Suprapubic skin (tissue), 4 donors: ENCODE measurements at regions not wholly inside any gene's neighbourhood (a gene's known extent, or its start where the extent isn't known, plus 50 kb on each side); places are given as distances from the start of the nearest gene placed in this dataset.
"Not testable (repeated sequence)": the region's sequence is repeated elsewhere in the genome, so short reads cannot be mapped to it uniquely, and the experiment has no call there.

ENCODE experiments used
- DNase-seq, 2 donors: peaks; one replicate each; pipeline ENCODE4 v3.0.0-alpha.2; 2019; ENCODE audit warnings: low spot score in 2 of 2
- H3K27ac ChIP-seq: fragments of 200-600 bp; sonication (generic); one replicate; pipeline ENCODE4 v1.5.1; 2019
- H3K27me3 ChIP-seq: fragments of 200-600 bp; sonication (generic); one replicate; pipeline ENCODE4 v1.5.1; 2019
- H3K36me3 ChIP-seq: fragments of 200-600 bp; sonication (generic); one replicate; pipeline ENCODE4 v1.5.1; 2019
- H3K4me1 ChIP-seq: fragments of 200-600 bp; sonication (generic); one replicate; pipeline ENCODE4 v1.5.1; 2019
- H3K4me3 ChIP-seq: fragments of 200-600 bp; sonication (generic); one replicate; pipeline ENCODE4 v1.5.1; 2019; ENCODE audit warnings: mild to moderate bottlenecking
- H3K9me3 ChIP-seq: fragments of 200-600 bp; sonication (generic); one replicate; pipeline ENCODE4 v1.5.1; 2019
- EP300 ChIP-seq: sonication (generic); formaldehyde crosslinking; IDR thresholded peaks from one replicate; pipeline ENCODE4 v1.6.1; 2017; ENCODE audit warnings: antibody characterized with exemption
- POLR2A ChIP-seq, 2 donors: fragments of 450-650 bp; IDR thresholded peaks; one replicate each; pipeline ENCODE4 v1.6.1; 2017; ENCODE audit warnings: antibody characterized with exemption in 2 of 2, mild to moderate bottlenecking in 2 of 2, moderate library complexity in 2 of 2
- POLR2AphosphoS5 ChIP-seq, 3 donors: sonication (generic); formaldehyde crosslinking; IDR thresholded peaks; one replicate each; pipeline ENCODE4 v1.6.1; 2017; ENCODE audit warnings: antibody characterized with exemption in 3 of 3
- WGBS: methylation state at CpG from one replicate; pipeline ENCODE4 v1.1.5; 2018; 5-methylcytosine and 5-hydroxymethylcytosine counted together
- TF ChIP-seq, protein P1 (sequence below), 2 donors: fragments of 200-600 bp in 1 of 2; fragments of 450-650 bp in 1 of 2; sonication (generic) in 1 of 2; IDR thresholded peaks; one replicate each; pipeline ENCODE4 v1.5.1; 2016 to 2019; ENCODE audit warnings: antibody characterized with exemption in 2 of 2, mild to moderate bottlenecking in 1 of 2, moderate library complexity in 1 of 2

GRCh38 chr2:126981476-126981875 is 82.8 kb downstream of the TEX51 start:
- no peak overlapping the region for H3K27ac ChIP-seq
- H3K27me3 ChIP-seq, result peaks cover 3% of the 10 kb centered on the region
- DNase-seq, result no peak
- no peaks in the 10 kb centered on the region for H3K36me3 ChIP-seq
- no peaks in the 10 kb centered on the region for H3K4me1 ChIP-seq
- 58% methylated on average over 6 of the region's 6 CpGs for WGBS
- no peak for TF ChIP-seq POLR2A (IDR thresholded peaks at IDR 0.05)
- no peak for TF ChIP-seq EP300
- TF ChIP-seq, protein P1, sequence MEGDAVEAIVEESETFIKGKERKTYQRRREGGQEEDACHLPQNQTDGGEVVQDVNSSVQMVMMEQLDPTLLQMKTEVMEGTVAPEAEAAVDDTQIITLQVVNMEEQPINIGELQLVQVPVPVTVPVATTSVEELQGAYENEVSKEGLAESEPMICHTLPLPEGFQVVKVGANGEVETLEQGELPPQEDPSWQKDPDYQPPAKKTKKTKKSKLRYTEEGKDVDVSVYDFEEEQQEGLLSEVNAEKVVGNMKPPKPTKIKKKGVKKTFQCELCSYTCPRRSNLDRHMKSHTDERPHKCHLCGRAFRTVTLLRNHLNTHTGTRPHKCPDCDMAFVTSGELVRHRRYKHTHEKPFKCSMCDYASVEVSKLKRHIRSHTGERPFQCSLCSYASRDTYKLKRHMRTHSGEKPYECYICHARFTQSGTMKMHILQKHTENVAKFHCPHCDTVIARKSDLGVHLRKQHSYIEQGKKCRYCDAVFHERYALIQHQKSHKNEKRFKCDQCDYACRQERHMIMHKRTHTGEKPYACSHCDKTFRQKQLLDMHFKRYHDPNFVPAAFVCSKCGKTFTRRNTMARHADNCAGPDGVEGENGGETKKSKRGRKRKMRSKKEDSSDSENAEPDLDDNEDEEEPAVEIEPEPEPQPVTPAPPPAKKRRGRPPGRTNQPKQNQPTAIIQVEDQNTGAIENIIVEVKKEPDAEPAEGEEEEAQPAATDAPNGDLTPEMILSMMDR (IDR thresholded peaks at IDR 0.05), result no peak
- TF ChIP-seq POLR2AphosphoS5 (IDR thresholded peaks at IDR 0.05), result no peak
- H3K9me3 ChIP-seq, result no peaks in the 10 kb centered on the region
- no peak overlapping the region for H3K4me3 ChIP-seq

DNA sequence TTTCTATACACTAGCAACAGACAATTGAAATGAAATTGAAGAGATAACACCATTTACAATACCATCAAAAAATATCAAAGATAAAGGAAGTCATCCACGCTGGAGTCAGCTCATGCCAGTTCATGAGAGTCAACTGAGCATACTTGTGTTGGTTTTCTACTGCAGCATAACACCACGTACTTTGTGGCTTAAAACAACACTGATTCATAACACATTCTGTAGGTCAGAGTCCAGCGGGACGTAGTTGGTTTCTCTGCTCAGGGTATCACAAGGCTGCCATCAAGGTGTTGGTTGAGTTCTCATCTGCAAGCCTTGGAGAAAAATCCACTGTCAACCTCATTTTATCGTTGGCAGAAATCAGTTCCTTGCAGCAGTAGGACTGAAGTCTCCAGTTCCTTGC is 84.2 kb downstream of the TEX51 start:
- Histone ChIP-seq H3K27me3 (no peaks in the 10 kb centered on the region), H3K4me3 (no peak overlapping the region), H3K9me3 (no peaks in the 10 kb centered on the region), H3K36me3 (no peaks in the 10 kb centered on the region), H3K4me1 (no peaks in the 10 kb centered on the region), H3K27ac (no peak overlapping the region)
- WGBS, result 89% methylated on average over 5 of the region's 5 CpGs
- no peak for TF ChIP-seq POLR2AphosphoS5 (IDR thresholded peaks at IDR 0.05)
- TF ChIP-seq, protein P1 (IDR thresholded peaks at IDR 0.05), result no peak
- no peak for TF ChIP-seq EP300
- no peak for TF ChIP-seq POLR2A (IDR thresholded peaks at IDR 0.05)
- no peak for DNase-seq

DNA sequence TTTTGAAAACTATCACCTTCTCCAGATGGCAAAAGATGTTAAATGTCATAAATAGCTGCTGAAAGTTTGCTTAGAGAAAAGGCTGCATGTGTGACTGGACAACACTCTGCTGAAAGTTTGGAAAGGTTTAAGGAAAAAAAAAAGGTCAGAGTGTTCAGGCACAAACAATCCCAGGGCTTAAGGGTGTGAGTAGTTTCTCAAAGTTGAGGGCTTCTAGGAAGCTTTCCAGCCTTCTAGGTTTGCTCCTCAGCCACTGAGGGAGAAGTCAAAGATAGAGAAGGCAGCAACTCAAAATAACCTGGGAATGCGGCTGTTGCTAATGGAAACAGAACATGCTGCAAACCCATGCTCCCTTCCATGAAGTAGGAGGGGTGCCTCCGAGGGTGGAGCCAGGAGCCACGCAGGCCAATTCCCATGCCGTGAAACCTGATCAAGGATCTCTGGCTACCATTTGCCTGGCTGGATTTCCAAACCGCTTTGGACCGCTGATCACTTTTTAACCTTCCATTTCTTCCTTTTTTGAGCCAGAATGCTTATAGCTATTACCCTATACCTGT is 88.0 kb downstream of the TEX51 start:
- WGBS, result 47% methylated on average over 6 of the region's 6 CpGs
- no peak for DNase-seq
- TF ChIP-seq POLR2AphosphoS5 (IDR thresholded peaks at IDR 0.05), result no peak
- no peak for TF ChIP-seq EP300
- TF ChIP-seq, protein P1 (IDR thresholded peaks at IDR 0.05), result no peak
- TF ChIP-seq POLR2A (IDR thresholded peaks at IDR 0.05), result no peak
- Histone ChIP-seq H3K36me3 (no peaks in the 10 kb centered on the region), H3K4me3 (no peak overlapping the region), H3K27ac (no peak overlapping the region), H3K4me1 (no peaks in the 10 kb centered on the region), H3K9me3 (no peaks in the 10 kb centered on the region), H3K27me3 (peaks cover 11% of the 10 kb centered on the region)

- H3K27ac ChIP-seq, result no peak overlapping the region
- DNase-seq, result no peak
- no peaks in the 10 kb centered on the region for H3K9me3 ChIP-seq
- H3K27me3 ChIP-seq, result peaks cover 11% of the 10 kb centered on the region
- no peaks in the 10 kb centered on the region for H3K36me3 ChIP-seq
- no peaks in the 10 kb centered on the region for H3K4me1 ChIP-seq
- no peak overlapping the region for H3K4me3 ChIP-seq
- 54% methylated on average over 4 of the region's 4 CpGs for WGBS
- no peak for TF ChIP-seq POLR2A (IDR thresholded peaks at IDR 0.05)
- TF ChIP-seq POLR2AphosphoS5 (IDR thresholded peaks at IDR 0.05), result no peak
- TF ChIP-seq EP300, result no peak
- TF ChIP-seq, protein P1 (IDR thresholded peaks at IDR 0.05), result no peak
These were observed 89.8 kb downstream of the TEX51 start for GRCh38 chr2:126988482-126988881.

DNA sequence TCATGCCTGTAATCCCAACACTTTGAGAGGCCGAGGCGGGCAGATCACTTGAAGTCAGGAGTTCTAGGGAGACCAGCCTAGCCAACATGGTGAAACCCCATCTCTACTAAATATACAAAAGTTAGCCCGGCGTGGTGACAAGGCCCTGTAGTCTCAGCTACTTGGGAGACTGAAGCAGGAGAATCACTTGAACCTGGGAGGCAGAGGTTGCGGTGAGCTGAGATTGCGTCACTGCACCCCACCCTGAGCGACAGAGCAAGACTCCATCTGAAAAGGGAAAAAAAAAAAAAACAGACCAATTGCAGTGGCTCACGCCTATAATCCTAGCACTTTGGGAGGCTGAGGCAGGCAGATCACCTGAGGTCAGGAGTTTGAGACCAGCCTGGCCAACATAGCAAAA is 90.4 kb downstream of the TEX51 start:
- H3K27me3 ChIP-seq, result peaks cover 11% of the 10 kb centered on the region
- 93% methylated on average over 8 of the region's 8 CpGs for WGBS
- not testable (repeated sequence) for DNase-seq, H3K4me3 ChIP-seq, H3K4me1 ChIP-seq, H3K27ac ChIP-seq, H3K9me3 ChIP-seq, H3K36me3 ChIP-seq

- WGBS, result 96% methylated on average over 2 of the region's 2 CpGs
- H3K27me3 ChIP-seq, result peaks cover 11% of the 10 kb centered on the region
- no peak overlapping the region for H3K4me3 ChIP-seq
- no peaks in the 10 kb centered on the region for H3K9me3 ChIP-seq
- TF ChIP-seq POLR2AphosphoS5 (IDR thresholded peaks at IDR 0.05) (no peak), POLR2A (IDR thresholded peaks at IDR 0.05) (no peak), EP300 (no peak)
- TF ChIP-seq, protein P1 (IDR thresholded peaks at IDR 0.05), result no peak
- H3K36me3 ChIP-seq, result no peaks in the 10 kb centered on the region
- no peak overlapping the region for H3K27ac ChIP-seq
- H3K4me1 ChIP-seq, result no peaks in the 10 kb centered on the region
- DNase-seq, result no peak
These were observed 91.5 kb downstream of the TEX51 start for GRCh38 chr2:126990200-126990599.
